Stimulated activated naive CD8-positive, alpha-beta T cell treated with anti-CD3 and anti-CD28 coated beads, Interleukin-15, amount 100 ng/mL, for 72 hours (primary cell): ENCODE measurements at regions not wholly inside any gene's neighbourhood (a gene's known extent, or its start where the extent isn't known, plus 50 kb on each side); places are given as distances from the start of the nearest gene placed in this dataset.
"Not testable (repeated sequence)": the region's sequence is repeated elsewhere in the genome, so short reads cannot be mapped to it uniquely, and the experiment has no call there.

ENCODE experiments used
- ATAC-seq: fragments of 150-1000 bp; cut with Tn5 transposase; 2 replicates; pipeline ENCODE4 v1.10.0; 2021; ENCODE audit warnings: mild to moderate bottlenecking, moderate library complexity
- DNase-seq, 2 donors: peaks; one replicate each; pipeline ENCODE4 v3.0.0; 2021 to 2022
- H3K27ac Mint-ChIP-seq, 2 donors: one replicate each; pipeline ENCODE4 v1.8.0; 2022; ENCODE audit warnings: mild to moderate bottlenecking in 2 of 2, mixed read lengths in 2 of 2, moderate library complexity in 2 of 2
- H3K27me3 Mint-ChIP-seq: one replicate; pipeline ENCODE4 v1.8.0; 2022; ENCODE audit warnings: mixed read lengths
- H3K4me1 Mint-ChIP-seq: one replicate; pipeline ENCODE4 v1.8.0; 2022; ENCODE audit warnings: mild to moderate bottlenecking, mixed read lengths
- H3K4me3 Mint-ChIP-seq, 2 donors: one replicate each; pipeline ENCODE4 v1.8.0; 2022; ENCODE audit warnings: mild to moderate bottlenecking in 2 of 2, mixed read lengths in 2 of 2, moderate library complexity in 1 of 2
- H3K9me3 Mint-ChIP-seq, 2 donors: one replicate each; pipeline ENCODE4 v1.8.0; 2022; ENCODE audit warnings: mixed read lengths in 2 of 2

GRCh38 chr4:159685340-159686092 lies 582.6 kb downstream of the RAPGEF2 start:
- H3K27ac Mint-ChIP-seq: no peak overlapping the region
- DNase-seq: no peak
- no peak overlapping the region for H3K4me3 Mint-ChIP-seq
- no peaks in the 10 kb centered on the region for H3K4me1 Mint-ChIP-seq
- H3K27me3 Mint-ChIP-seq: no peaks in the 10 kb centered on the region
- no peak for ATAC-seq
- peaks cover 7 to 25% of the 10 kb centered on the region in 2 donors for H3K9me3 Mint-ChIP-seq

DNA sequence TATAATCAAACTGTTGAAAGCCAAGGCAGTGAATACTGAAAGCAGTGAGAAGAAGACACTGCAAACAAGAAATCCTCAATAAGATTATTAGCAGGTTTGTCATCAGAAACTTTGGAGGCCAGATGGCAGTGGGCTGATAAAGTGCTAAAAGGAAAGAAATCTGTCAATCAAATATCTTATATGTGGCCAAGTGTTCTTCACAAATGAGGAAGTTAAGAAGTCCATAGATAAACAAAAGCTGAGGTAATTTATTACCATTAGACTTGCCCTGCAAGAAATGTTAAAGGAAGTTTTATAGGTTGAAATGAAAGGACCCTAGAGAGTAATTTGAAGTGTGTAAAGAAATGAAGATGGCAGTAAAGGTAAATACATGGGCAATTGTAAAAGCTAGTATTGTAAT lies 586.6 kb downstream of the RAPGEF2 start:
- DNase-seq (no peak), ATAC-seq (no peak)
- no peaks in the 10 kb centered on the region for H3K4me1 Mint-ChIP-seq
- H3K4me3 Mint-ChIP-seq: no peak overlapping the region
- peaks cover 7 to 37% of the 10 kb centered on the region in 2 donors for H3K9me3 Mint-ChIP-seq
- no peak overlapping the region for H3K27ac Mint-ChIP-seq
- H3K27me3 Mint-ChIP-seq: no peaks in the 10 kb centered on the region

DNA sequence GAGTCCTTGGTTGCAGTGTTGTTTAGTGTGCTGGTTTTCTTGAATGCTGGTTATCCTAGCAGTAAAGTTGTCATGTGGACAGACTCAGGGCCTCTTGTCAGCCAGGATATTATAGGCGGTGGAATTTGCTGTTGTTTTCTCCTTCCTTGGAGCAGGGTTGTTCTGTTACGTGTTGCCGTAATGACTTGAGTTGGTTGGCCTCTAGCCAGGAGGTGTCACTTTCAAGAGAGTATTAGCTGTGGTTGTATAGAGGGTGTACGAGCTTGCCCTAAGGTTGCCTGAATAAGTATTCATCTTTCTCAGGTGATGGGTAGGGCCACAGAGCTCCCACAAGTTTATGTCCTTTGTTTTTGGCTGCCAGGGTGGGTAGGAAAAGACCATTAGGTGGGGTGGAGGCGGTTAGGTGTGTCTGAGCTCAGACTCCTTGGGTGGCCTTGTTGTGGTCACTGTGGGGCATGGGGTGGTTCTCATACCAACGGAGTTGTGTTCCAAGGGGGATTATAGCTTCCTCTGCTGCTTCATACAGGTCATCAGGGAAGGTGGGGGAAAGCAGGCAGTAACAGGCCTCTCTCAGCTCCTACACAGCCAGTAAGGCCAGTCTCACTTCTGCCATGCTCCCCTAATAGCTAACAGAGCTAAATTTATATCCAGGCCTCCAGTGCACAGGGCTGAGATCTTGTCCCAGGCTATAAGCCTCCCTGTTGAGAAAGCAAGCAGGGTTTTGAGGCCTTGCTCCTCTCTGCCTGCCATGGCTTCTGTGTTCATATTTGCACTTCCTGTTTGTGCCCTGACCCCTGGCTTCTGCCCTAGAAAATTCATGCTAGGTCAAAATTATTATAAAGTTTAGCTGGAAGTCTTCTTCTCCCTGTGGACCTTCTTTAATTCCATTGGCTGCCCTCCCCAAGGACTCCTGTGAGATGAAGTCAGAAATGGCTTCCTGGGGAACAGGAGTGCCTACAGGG lies 594.7 kb downstream of the RAPGEF2 start:
- Mint-ChIP-seq H3K9me3 (peaks cover 17 to 20% of the 10 kb centered on the region in 2 donors), H3K4me3 (no peak overlapping the region), H3K4me1 (no peaks in the 10 kb centered on the region), H3K27ac (no peak overlapping the region), H3K27me3 (no peaks in the 10 kb centered on the region)
- no peak for DNase-seq
- ATAC-seq: peak; percentile 18

GRCh38 chr4:159698336-159698735 lies 595.5 kb downstream of the RAPGEF2 start:
- Mint-ChIP-seq H3K4me3 (no peak overlapping the region), H3K9me3 (peaks cover 10 to 20% of the 10 kb centered on the region in 2 donors), H3K27me3 (no peaks in the 10 kb centered on the region), H3K4me1 (no peaks in the 10 kb centered on the region), H3K27ac (no peak overlapping the region)
- ATAC-seq: no peak
- DNase-seq: no peak

DNA sequence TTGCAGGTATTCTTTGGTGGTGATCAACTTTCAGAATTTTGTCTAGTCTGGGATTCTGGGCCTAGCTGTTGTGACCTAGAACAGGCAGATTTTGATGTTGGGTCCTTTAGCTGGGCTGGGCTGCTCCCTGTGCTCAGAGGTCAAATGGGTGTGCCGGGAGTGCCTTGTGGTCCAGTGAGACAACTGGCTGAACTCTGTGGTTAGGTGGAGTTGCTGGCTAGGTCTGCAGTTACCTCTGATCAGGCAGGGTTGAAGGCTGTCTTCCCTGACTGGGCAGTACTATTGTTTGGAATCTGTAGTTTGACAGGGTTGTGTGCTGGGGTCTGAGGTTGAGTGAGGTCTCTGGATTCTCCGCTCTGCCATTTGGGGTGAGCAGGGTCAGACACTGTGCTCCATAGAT lies 599.3 kb downstream of the RAPGEF2 start:
- Mint-ChIP-seq H3K4me1 (no peaks in the 10 kb centered on the region), H3K9me3 (peaks cover 0 to 15% of the 10 kb centered on the region in 2 donors), H3K27ac (no peak overlapping the region), H3K27me3 (no peaks in the 10 kb centered on the region), H3K4me3 (no peak overlapping the region)
- DNase-seq (no peak), ATAC-seq (no peak)

DNA sequence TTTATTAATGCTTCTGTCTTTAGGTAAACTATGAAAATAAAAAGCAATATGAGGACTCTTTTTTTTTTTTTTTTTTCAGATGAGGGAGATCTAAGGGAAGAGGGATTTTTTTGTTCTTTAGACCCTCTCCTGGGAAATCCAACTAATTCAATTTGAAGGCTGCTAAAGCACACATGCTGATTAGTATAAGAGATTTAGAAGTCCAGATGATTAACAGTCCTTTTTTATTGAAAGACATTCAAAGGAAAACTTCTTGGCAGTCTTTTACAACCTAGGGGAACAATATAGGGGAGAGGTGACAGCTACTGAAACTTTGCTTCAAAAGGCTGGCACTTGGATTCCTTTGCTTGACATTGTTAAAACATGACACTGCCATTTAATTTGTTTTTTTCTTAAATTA lies 602.5 kb downstream of the RAPGEF2 start:
- no peaks in the 10 kb centered on the region for H3K27me3 Mint-ChIP-seq
- H3K9me3 Mint-ChIP-seq: peaks cover 8 to 18% of the 10 kb centered on the region in 2 donors
- H3K4me1 Mint-ChIP-seq: no peaks in the 10 kb centered on the region
- H3K27ac Mint-ChIP-seq: no peak overlapping the region
- H3K4me3 Mint-ChIP-seq: no peak overlapping the region
- no peak for ATAC-seq
- DNase-seq: no peak

DNA sequence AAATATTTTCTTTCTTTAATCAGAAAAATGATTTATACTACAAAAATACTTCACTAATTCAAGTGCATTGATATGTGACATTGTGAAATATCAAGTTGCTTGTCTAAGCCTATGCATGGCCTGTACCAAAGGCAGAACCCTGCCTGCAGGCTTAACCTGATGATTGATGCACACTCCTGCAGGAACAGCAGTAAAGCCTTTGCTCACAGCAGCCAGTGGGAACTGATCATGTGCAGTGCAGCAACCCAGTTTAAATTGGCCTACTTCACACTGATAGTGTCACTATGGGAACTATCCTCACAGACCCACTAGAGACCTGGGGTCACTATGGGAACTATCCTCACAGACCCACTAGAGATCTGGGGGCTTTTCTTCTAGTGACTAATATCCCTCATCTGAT lies 603.8 kb downstream of the RAPGEF2 start:
- DNase-seq: no peak
- Mint-ChIP-seq H3K9me3 (peaks cover 8 to 9% of the 10 kb centered on the region in 2 donors), H3K4me1 (no peaks in the 10 kb centered on the region), H3K4me3 (no peak overlapping the region), H3K27me3 (no peaks in the 10 kb centered on the region), H3K27ac (no peak overlapping the region)
- ATAC-seq: no peak

GRCh38 chr4:159715180-159715579 lies 612.3 kb downstream of the RAPGEF2 start:
- H3K27ac Mint-ChIP-seq, H3K27me3 Mint-ChIP-seq, H3K4me3 Mint-ChIP-seq, H3K4me1 Mint-ChIP-seq, DNase-seq, ATAC-seq, H3K9me3 Mint-ChIP-seq: not testable (repeated sequence)

GRCh38 chr4:159719531-159719930 lies 616.7 kb downstream of the RAPGEF2 start:
- H3K4me1 Mint-ChIP-seq: no peaks in the 10 kb centered on the region
- H3K9me3 Mint-ChIP-seq: peaks cover 4 to 7% of the 10 kb centered on the region in 2 donors
- H3K27me3 Mint-ChIP-seq: no peaks in the 10 kb centered on the region
- ATAC-seq (no peak), DNase-seq (no peak)
- H3K27ac Mint-ChIP-seq: no peak overlapping the region
- H3K4me3 Mint-ChIP-seq: no peak overlapping the region

DNA sequence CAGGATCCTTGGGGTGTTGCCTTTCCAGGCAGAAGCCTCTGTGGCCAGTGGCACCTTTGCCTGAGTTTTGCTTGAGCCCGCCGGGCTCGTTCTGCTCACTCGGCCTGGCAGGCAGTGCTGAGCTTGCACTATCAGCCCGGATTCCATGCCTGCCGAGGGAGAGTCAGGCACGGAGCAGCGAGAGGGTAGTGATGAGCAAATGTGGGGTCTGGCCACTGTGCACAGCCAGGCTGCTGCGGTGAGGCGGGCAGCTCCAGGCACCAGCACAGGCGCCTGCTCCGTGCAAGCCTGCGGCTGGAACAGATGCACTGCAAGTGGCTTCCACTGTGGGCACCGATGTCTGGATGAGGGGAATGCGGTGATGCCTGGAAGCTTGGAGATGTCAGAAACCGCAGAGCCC lies 619.2 kb downstream of the RAPGEF2 start:
- H3K9me3 Mint-ChIP-seq: peaks cover 4 to 5% of the 10 kb centered on the region in 2 donors
- no peak overlapping the region for H3K4me3 Mint-ChIP-seq

GRCh38 chr4:159722918-159723317 lies 620.0 kb downstream of the RAPGEF2 start:
- ATAC-seq (no peak), DNase-seq (no peak)
- Mint-ChIP-seq H3K9me3 (peaks cover 4 to 5% of the 10 kb centered on the region in 2 donors), H3K27ac (no peak overlapping the region), H3K4me3 (no peak overlapping the region), H3K4me1 (no peaks in the 10 kb centered on the region), H3K27me3 (no peaks in the 10 kb centered on the region)

More for the DNA sequence above, 619.2 kb downstream of the RAPGEF2 start:
- no peaks in the 10 kb centered on the region for H3K4me1 Mint-ChIP-seq
- H3K27me3 Mint-ChIP-seq: no peaks in the 10 kb centered on the region
- ATAC-seq (no peak), DNase-seq (no peak)
- H3K27ac Mint-ChIP-seq: no peak overlapping the region

GRCh38 chr4:159723341-159724048 lies 620.6 kb downstream of the RAPGEF2 start:
- no peak for ATAC-seq
- no peak overlapping the region for H3K27ac Mint-ChIP-seq
- H3K4me1 Mint-ChIP-seq: no peaks in the 10 kb centered on the region
- no peak for DNase-seq
- H3K27me3 Mint-ChIP-seq: no peaks in the 10 kb centered on the region
- peaks cover 4 to 5% of the 10 kb centered on the region in 2 donors for H3K9me3 Mint-ChIP-seq
- no peak overlapping the region for H3K4me3 Mint-ChIP-seq

DNA sequence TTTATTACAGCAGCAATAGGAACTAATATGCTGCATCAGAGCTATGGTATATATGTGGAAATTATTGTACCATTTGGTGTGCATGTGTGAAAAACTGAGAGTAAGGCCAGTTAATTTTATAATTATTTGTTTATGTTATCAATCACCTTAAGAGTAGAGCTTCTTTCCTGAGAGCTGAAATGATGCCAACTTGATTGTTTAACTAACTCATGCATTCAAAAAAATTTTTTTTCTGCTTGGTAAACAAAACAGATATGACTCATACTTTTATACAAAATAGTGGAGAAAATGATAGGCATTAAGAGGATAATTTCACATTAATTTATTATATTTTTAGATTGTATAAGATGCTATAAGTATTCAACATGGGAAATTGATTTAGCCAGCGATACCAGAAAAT lies 622.7 kb downstream of the RAPGEF2 start:
- H3K9me3 Mint-ChIP-seq: peaks cover 0 to 5% of the 10 kb centered on the region in 2 donors
- no peak for DNase-seq
- H3K27me3 Mint-ChIP-seq: no peaks in the 10 kb centered on the region
- no peak overlapping the region for H3K4me3 Mint-ChIP-seq
- no peak for ATAC-seq
- no peak overlapping the region for H3K27ac Mint-ChIP-seq
- H3K4me1 Mint-ChIP-seq: no peaks in the 10 kb centered on the region

DNA sequence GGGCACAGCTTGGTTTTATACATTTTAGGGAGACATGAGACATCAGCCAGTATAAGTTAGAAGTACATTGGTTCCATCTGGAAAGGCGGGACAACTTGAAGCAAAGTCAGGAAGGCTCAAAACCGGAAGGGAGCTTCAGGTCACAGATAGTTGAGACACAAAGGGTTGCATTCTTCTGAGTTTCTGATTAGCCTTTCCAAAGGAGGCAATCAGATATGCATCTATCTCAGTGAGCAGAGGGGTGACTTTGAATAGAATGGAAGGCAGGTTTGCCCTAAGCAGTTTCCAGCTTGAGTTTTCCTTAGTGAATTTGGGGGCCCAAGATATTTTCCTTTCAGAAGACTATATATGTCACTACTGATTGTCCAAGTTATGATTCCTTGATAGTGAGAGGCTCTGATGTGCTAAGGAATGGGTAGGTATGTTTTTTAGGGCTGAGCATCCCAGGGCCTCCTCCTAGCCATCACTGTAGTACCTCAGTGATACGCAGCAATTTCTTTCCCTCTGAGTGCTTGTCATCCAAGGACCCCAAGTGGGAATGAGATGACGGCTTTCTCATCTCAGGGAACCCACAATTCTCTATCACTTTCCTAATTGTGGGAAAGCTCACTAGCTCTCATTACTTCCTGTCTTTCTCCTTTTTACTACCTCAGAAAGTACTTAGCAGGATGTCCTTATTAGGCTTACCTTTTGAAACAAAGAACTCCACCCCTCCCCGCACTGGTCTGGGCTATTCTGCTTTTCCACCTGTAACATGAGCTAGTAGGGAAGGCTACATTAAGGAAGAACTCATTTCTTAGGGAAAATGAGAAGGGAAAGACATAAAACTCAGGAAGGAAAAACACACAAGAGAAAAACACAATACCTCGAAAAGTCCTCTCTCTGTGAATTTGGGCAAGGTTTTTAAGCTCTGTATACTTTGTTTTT lies 632.7 kb downstream of the RAPGEF2 start:
- no peaks in the 10 kb centered on the region for H3K27me3 Mint-ChIP-seq
- ATAC-seq: no peak
- DNase-seq: no peak
- H3K4me3 Mint-ChIP-seq: no peak overlapping the region
- H3K9me3 Mint-ChIP-seq: peaks cover 0 to 6% of the 10 kb centered on the region in 2 donors
- no peak overlapping the region for H3K27ac Mint-ChIP-seq
- no peaks in the 10 kb centered on the region for H3K4me1 Mint-ChIP-seq

GRCh38 chr4:159736411-159736810 lies 633.5 kb downstream of the RAPGEF2 start:
- ATAC-seq (no peak), DNase-seq (no peak)
- H3K27me3 Mint-ChIP-seq: no peaks in the 10 kb centered on the region
- H3K4me3 Mint-ChIP-seq: no peak overlapping the region
- no peak overlapping the region for H3K27ac Mint-ChIP-seq
- peaks cover 9 to 14% of the 10 kb centered on the region in 2 donors for H3K9me3 Mint-ChIP-seq
- H3K4me1 Mint-ChIP-seq: no peaks in the 10 kb centered on the region
